ENCODE measurements at regions not wholly inside any gene's neighbourhood (a gene's known extent, or its start where the extent isn't known, plus 50 kb on each side); places are given as distances from the start of the nearest gene placed in this dataset.
"Not testable (repeated sequence)": the region's sequence is repeated elsewhere in the genome, so short reads cannot be mapped to it uniquely, and the experiment has no call there.

- peaks cover 10% of the 10 kb centered on the region for H3K4me1 Mint-ChIP-seq (ENCODE audit: low read depth)
- no peaks in the 10 kb centered on the region for H3K36me3 Mint-ChIP-seq (ENCODE audit: insufficient read depth)
- H3K9me3 Mint-ChIP-seq (ENCODE audit: low read depth): peaks cover 4% of the 10 kb centered on the region
- H3K4me3 Mint-ChIP-seq (ENCODE audit: low read depth): no peak overlapping the region
- no peak for TF ChIP-seq CTCF (IDR thresholded peaks at IDR 0.05; ENCODE audit: unreplicated experiment)
- H3K27ac Mint-ChIP-seq: no peak overlapping the region
- DNase-seq (ENCODE audit: low spot score, unreplicated experiment): no peak
- peaks cover 28% of the 10 kb centered on the region for H3K27me3 Mint-ChIP-seq
These were observed 72.3 kb upstream of the RFLNA start for GRCh38 chr12:124222368-124223245.

- not testable (repeated sequence) for H3K36me3 Mint-ChIP-seq (ENCODE audit: insufficient read depth); H3K27ac Mint-ChIP-seq
These were observed 71.2 kb upstream of the RFLNA start for GRCh38 chr12:124223733-124224138.

GRCh38 chr12:124224535-124225110 is 70.3 kb upstream of the RFLNA start:
- DNase-seq (ENCODE audit: low spot score, unreplicated experiment): no peak
- H3K9me3 Mint-ChIP-seq (ENCODE audit: low read depth): peaks cover 4% of the 10 kb centered on the region
- no peak overlapping the region for H3K27ac Mint-ChIP-seq
- H3K36me3 Mint-ChIP-seq (ENCODE audit: insufficient read depth): no peaks in the 10 kb centered on the region
- H3K4me3 Mint-ChIP-seq (ENCODE audit: low read depth): no peak overlapping the region
- H3K4me1 Mint-ChIP-seq (ENCODE audit: low read depth): peaks cover 3% of the 10 kb centered on the region
- TF ChIP-seq CTCF (IDR thresholded peaks at IDR 0.05; ENCODE audit: unreplicated experiment): no peak
- H3K27me3 Mint-ChIP-seq: peaks cover 43% of the 10 kb centered on the region

More at GRCh38 chr12:124223733-124224138, 71.2 kb upstream of the RFLNA start:
- H3K9me3 Mint-ChIP-seq (ENCODE audit: low read depth); H3K4me1 Mint-ChIP-seq (ENCODE audit: low read depth); DNase-seq (ENCODE audit: low spot score, unreplicated experiment); H3K4me3 Mint-ChIP-seq (ENCODE audit: low read depth): not testable (repeated sequence)
- H3K27me3 Mint-ChIP-seq: peaks cover 37% of the 10 kb centered on the region

GRCh38 chr12:124225730-124226129 is 69.2 kb upstream of the RFLNA start:
- Mint-ChIP-seq H3K36me3 (ENCODE audit: insufficient read depth) (no peaks in the 10 kb centered on the region), H3K9me3 (ENCODE audit: low read depth) (peaks cover 12% of the 10 kb centered on the region), H3K27ac (no peak overlapping the region), H3K4me1 (ENCODE audit: low read depth) (peaks cover 3% of the 10 kb centered on the region), H3K4me3 (ENCODE audit: low read depth) (no peak overlapping the region), H3K27me3 (peaks cover 45% of the 10 kb centered on the region)
- DNase-seq (ENCODE audit: low spot score, unreplicated experiment): no peak
- no peak for TF ChIP-seq CTCF (IDR thresholded peaks at IDR 0.05; ENCODE audit: unreplicated experiment)

- Mint-ChIP-seq H3K36me3 (ENCODE audit: insufficient read depth) (peaks cover 3% of the 10 kb centered on the region), H3K4me3 (ENCODE audit: low read depth) (no peak overlapping the region), H3K4me1 (ENCODE audit: low read depth) (peaks cover 17% of the 10 kb centered on the region), H3K9me3 (ENCODE audit: low read depth) (peaks cover 14% of the 10 kb centered on the region), H3K27me3 (peaks cover 45% of the 10 kb centered on the region), H3K27ac (no peak overlapping the region)
- DNase-seq (ENCODE audit: low spot score, unreplicated experiment): no peak
- TF ChIP-seq CTCF (IDR thresholded peaks at IDR 0.05; ENCODE audit: unreplicated experiment): no peak
These were observed 66.8 kb upstream of the RFLNA start for GRCh38 chr12:124227951-124228711.

Measured in progenitor cell of endocrine pancreas (in vitro differentiated cells).